Stomach (tissue), 4 donors: ENCODE measurements at regions not wholly inside any gene's neighbourhood (a gene's known extent, or its start where the extent isn't known, plus 50 kb on each side); places are given as distances from the start of the nearest gene placed in this dataset.

Experiments
- POLR2A ChIP-seq, 4 donors: fragments of 450-650 bp; IDR thresholded peaks; one replicate each; pipeline ENCODE4 v1.6.1; 2016; ENCODE audit warnings: antibody characterized with exemption in 4 of 4, control low read depth in 2 of 4, mild to moderate bottlenecking in 1 of 4, moderate library complexity in 1 of 4
- POLR2AphosphoS5 ChIP-seq, 3 donors: sonication (generic); formaldehyde crosslinking; IDR thresholded peaks; one replicate each; pipeline ENCODE4 v1.6.1; 2016; ENCODE audit warnings: antibody characterized with exemption in 3 of 3
- TF ChIP-seq, protein P1 (sequence below), 7 experiments: fragments of 450-650 bp in 4 of 7; fragments of 200-600 bp in 3 of 7; sonication (generic) in 3 of 7; IDR thresholded peaks; one replicate each; pipeline ENCODE4 v1.5.1; 2016 to 2019; ENCODE audit warnings: antibody characterized with exemption in 7 of 7, control low read depth in 2 of 7, mild to moderate bottlenecking in 1 of 7

DNA sequence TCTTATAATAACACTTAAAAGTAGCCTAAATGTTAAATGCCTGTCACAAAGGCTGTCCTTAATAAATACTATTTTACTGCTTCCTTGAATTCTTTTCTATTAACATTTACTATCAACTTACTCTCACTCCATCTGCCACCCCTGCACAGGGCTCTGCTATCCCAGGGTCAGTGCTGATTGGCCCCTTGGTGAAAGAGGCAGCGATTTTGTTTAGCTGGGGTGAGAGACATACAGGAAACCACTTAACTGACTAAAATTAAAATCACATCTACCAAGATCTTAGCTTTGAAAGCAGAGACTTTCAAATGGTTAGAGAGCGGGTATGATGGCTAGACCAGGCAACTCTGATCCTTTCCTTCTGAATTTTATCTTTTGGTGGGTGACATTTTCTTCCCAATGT is 149.9 kb upstream of the HTR2A start:
- TF ChIP-seq, protein P1, sequence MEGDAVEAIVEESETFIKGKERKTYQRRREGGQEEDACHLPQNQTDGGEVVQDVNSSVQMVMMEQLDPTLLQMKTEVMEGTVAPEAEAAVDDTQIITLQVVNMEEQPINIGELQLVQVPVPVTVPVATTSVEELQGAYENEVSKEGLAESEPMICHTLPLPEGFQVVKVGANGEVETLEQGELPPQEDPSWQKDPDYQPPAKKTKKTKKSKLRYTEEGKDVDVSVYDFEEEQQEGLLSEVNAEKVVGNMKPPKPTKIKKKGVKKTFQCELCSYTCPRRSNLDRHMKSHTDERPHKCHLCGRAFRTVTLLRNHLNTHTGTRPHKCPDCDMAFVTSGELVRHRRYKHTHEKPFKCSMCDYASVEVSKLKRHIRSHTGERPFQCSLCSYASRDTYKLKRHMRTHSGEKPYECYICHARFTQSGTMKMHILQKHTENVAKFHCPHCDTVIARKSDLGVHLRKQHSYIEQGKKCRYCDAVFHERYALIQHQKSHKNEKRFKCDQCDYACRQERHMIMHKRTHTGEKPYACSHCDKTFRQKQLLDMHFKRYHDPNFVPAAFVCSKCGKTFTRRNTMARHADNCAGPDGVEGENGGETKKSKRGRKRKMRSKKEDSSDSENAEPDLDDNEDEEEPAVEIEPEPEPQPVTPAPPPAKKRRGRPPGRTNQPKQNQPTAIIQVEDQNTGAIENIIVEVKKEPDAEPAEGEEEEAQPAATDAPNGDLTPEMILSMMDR (IDR thresholded peaks at IDR 0.05), result no peak
- TF ChIP-seq POLR2A (IDR thresholded peaks at IDR 0.05) (no peak), POLR2AphosphoS5 (IDR thresholded peaks at IDR 0.05) (no peak)
